ENCODE measurements at regions not wholly inside any gene's neighbourhood (a gene's known extent, or its start where the extent isn't known, plus 50 kb on each side); places are given as distances from the start of the nearest gene placed in this dataset.
"Not testable (repeated sequence)": the region's sequence is repeated elsewhere in the genome, so short reads cannot be mapped to it uniquely, and the experiment has no call there.

GRCh38 chr2:183898641-183899040 lies 699.7 kb upstream of the ZNF804A start:
- no peak for DNase-seq
- intact Hi-C loops (cut with DNase I, micrococcal nuclease) = no loop called here
- ChIA-PET CTCF (interaction anchor here (0.6 kb wide), 1 partner anchor 59 kb away, joined by 3 read pairs; no protein-coding TSS in a partner anchor), POLR2A (no interaction called here)
- H3K27ac Mint-ChIP-seq = no peak overlapping the region
- peaks cover 4% of the 10 kb centered on the region for H3K9me3 Mint-ChIP-seq (ENCODE audit: low read depth)
- no peak overlapping the region for H3K4me3 Mint-ChIP-seq
- H3K27me3 Mint-ChIP-seq = no peaks in the 10 kb centered on the region
- H3K36me3 Mint-ChIP-seq (ENCODE audit: low read depth) = no peaks in the 10 kb centered on the region
- H3K4me1 Mint-ChIP-seq = no peaks in the 10 kb centered on the region
- ATAC-seq = no peak

GRCh38 chr2:183901931-183902330 lies 696.4 kb upstream of the ZNF804A start:
- intact Hi-C loops (cut with DNase I, micrococcal nuclease) = no loop called here
- Mint-ChIP-seq H3K4me3 (no peak overlapping the region), H3K27me3 (no peaks in the 10 kb centered on the region), H3K27ac (no peak overlapping the region), H3K4me1 (no peaks in the 10 kb centered on the region), H3K36me3 (ENCODE audit: low read depth) (no peaks in the 10 kb centered on the region), H3K9me3 (ENCODE audit: low read depth) (peaks cover 9% of the 10 kb centered on the region)
- POLR2A ChIA-PET = interaction anchor here (0.6 kb wide), 1 partner anchor 1895 kb away, joined by 6 read pairs; no protein-coding TSS in a partner anchor
- no peak for ATAC-seq
- DNase-seq = no peak
- CTCF ChIA-PET = no interaction called here

- no peak for ATAC-seq
- ChIA-PET POLR2A (no interaction called here), CTCF (no interaction called here)
- DNase-seq = no peak
- Mint-ChIP-seq H3K9me3 (ENCODE audit: low read depth) (peaks cover 7% of the 10 kb centered on the region), H3K4me3 (no peak overlapping the region), H3K4me1 (no peaks in the 10 kb centered on the region), H3K27ac (no peak overlapping the region), H3K27me3 (no peaks in the 10 kb centered on the region), H3K36me3 (ENCODE audit: low read depth) (no peaks in the 10 kb centered on the region)
- intact Hi-C loops (cut with DNase I, micrococcal nuclease) = no loop called here
Measured at GRCh38 chr2:183903026-183903425, 695.3 kb upstream of the ZNF804A start.

- H3K27me3 Mint-ChIP-seq; H3K36me3 Mint-ChIP-seq (ENCODE audit: low read depth); H3K4me3 Mint-ChIP-seq; H3K27ac Mint-ChIP-seq; ATAC-seq; H3K9me3 Mint-ChIP-seq (ENCODE audit: low read depth); DNase-seq; POLR2A ChIA-PET; intact Hi-C loops (cut with DNase I, micrococcal nuclease); H3K4me1 Mint-ChIP-seq: not testable (repeated sequence)
- CTCF ChIA-PET = interaction anchor here (0.7 kb wide), 1 partner anchor 1678 kb away, joined by 3 read pairs; no protein-coding TSS in a partner anchor
Measured at GRCh38 chr2:183916041-183916440, 682.3 kb upstream of the ZNF804A start.

- H3K9me3 Mint-ChIP-seq (ENCODE audit: low read depth) = peaks cover 3% of the 10 kb centered on the region
- POLR2A ChIA-PET = no interaction called here
- CTCF ChIA-PET = no interaction called here
Measured at GRCh38 chr2:183919167-183919566, 679.2 kb upstream of the ZNF804A start.

GRCh38 chr2:183919926-183920325 lies 678.4 kb upstream of the ZNF804A start:
- Mint-ChIP-seq H3K9me3 (ENCODE audit: low read depth) (peaks cover 3% of the 10 kb centered on the region), H3K4me3 (no peak overlapping the region), H3K36me3 (ENCODE audit: low read depth) (no peaks in the 10 kb centered on the region), H3K27ac (no peak overlapping the region), H3K4me1 (no peaks in the 10 kb centered on the region), H3K27me3 (no peaks in the 10 kb centered on the region)
- ATAC-seq = no peak
- ChIA-PET CTCF (no interaction called here), POLR2A (no interaction called here)
- intact Hi-C loops (cut with DNase I, micrococcal nuclease) = no loop called here
- DNase-seq = no peak

More at GRCh38 chr2:183919167-183919566, 679.2 kb upstream of the ZNF804A start:
- Mint-ChIP-seq H3K36me3 (ENCODE audit: low read depth) (no peaks in the 10 kb centered on the region), H3K27me3 (no peaks in the 10 kb centered on the region), H3K27ac (no peak overlapping the region), H3K4me1 (no peaks in the 10 kb centered on the region), H3K4me3 (no peak overlapping the region)
- ATAC-seq (no peak), DNase-seq (no peak)
- intact Hi-C loops (cut with DNase I, micrococcal nuclease) = no loop called here

GRCh38 chr2:183925281-183925680 lies 673.0 kb upstream of the ZNF804A start:
- no peaks in the 10 kb centered on the region for H3K4me1 Mint-ChIP-seq
- ChIA-PET POLR2A (no interaction called here), CTCF (no interaction called here)
- H3K9me3 Mint-ChIP-seq (ENCODE audit: low read depth) = peaks cover 6% of the 10 kb centered on the region
- intact Hi-C loops (cut with DNase I, micrococcal nuclease) = no loop called here
- no peaks in the 10 kb centered on the region for H3K27me3 Mint-ChIP-seq
- no peaks in the 10 kb centered on the region for H3K36me3 Mint-ChIP-seq (ENCODE audit: low read depth)
- H3K4me3 Mint-ChIP-seq = no peak overlapping the region
- DNase-seq (no peak), ATAC-seq (no peak)
- no peak overlapping the region for H3K27ac Mint-ChIP-seq

- H3K36me3 Mint-ChIP-seq (ENCODE audit: low read depth) = no peaks in the 10 kb centered on the region
- H3K27me3 Mint-ChIP-seq = no peaks in the 10 kb centered on the region
- ATAC-seq (no peak), DNase-seq (no peak)
- H3K4me3 Mint-ChIP-seq = no peak overlapping the region
- H3K9me3 Mint-ChIP-seq (ENCODE audit: low read depth) = peaks cover 6% of the 10 kb centered on the region
- no peak overlapping the region for H3K27ac Mint-ChIP-seq
- POLR2A ChIA-PET = no interaction called here
- no peaks in the 10 kb centered on the region for H3K4me1 Mint-ChIP-seq
- intact Hi-C loops (cut with DNase I, micrococcal nuclease) = no loop called here
- CTCF ChIA-PET = no interaction called here
Measured at GRCh38 chr2:183926433-183926832, 671.9 kb upstream of the ZNF804A start.

- no peaks in the 10 kb centered on the region for H3K36me3 Mint-ChIP-seq (ENCODE audit: low read depth)
- no peaks in the 10 kb centered on the region for H3K27me3 Mint-ChIP-seq
- DNase-seq (no peak), ATAC-seq (no peak)
- CTCF ChIA-PET = no interaction called here
- POLR2A ChIA-PET = no interaction called here
- intact Hi-C loops (cut with DNase I, micrococcal nuclease) = no loop called here
- no peaks in the 10 kb centered on the region for H3K4me1 Mint-ChIP-seq
- peaks cover 8% of the 10 kb centered on the region for H3K9me3 Mint-ChIP-seq (ENCODE audit: low read depth)
- no peak overlapping the region for H3K27ac Mint-ChIP-seq
- H3K4me3 Mint-ChIP-seq = no peak overlapping the region
Measured at GRCh38 chr2:183927406-183928325, 670.7 kb upstream of the ZNF804A start.

GRCh38 chr2:183935005-183935404 lies 663.3 kb upstream of the ZNF804A start:
- intact Hi-C loops (cut with DNase I, micrococcal nuclease) = no loop called here
- Mint-ChIP-seq H3K4me3 (no peak overlapping the region), H3K4me1 (no peaks in the 10 kb centered on the region), H3K27me3 (no peaks in the 10 kb centered on the region), H3K36me3 (ENCODE audit: low read depth) (no peaks in the 10 kb centered on the region), H3K9me3 (ENCODE audit: low read depth) (peaks cover 18% of the 10 kb centered on the region), H3K27ac (no peak overlapping the region)
- ChIA-PET POLR2A (no interaction called here), CTCF (no interaction called here)
- DNase-seq (no peak), ATAC-seq (no peak)

GRCh38 chr2:183937220-183937619 lies 661.1 kb upstream of the ZNF804A start:
- Mint-ChIP-seq H3K4me3 (no peak overlapping the region), H3K27ac (no peak overlapping the region), H3K36me3 (ENCODE audit: low read depth) (no peaks in the 10 kb centered on the region), H3K4me1 (no peaks in the 10 kb centered on the region), H3K27me3 (no peaks in the 10 kb centered on the region), H3K9me3 (ENCODE audit: low read depth) (peaks cover 16% of the 10 kb centered on the region)
- ATAC-seq (no peak), DNase-seq (no peak)
- ChIA-PET POLR2A (no interaction called here), CTCF (no interaction called here)
- intact Hi-C loops (cut with DNase I, micrococcal nuclease) = no loop called here

- POLR2A ChIA-PET = no interaction called here
- H3K27me3 Mint-ChIP-seq = no peaks in the 10 kb centered on the region
- no peak for DNase-seq
- intact Hi-C loops (cut with DNase I, micrococcal nuclease) = no loop called here
- ATAC-seq = no peak
- no peaks in the 10 kb centered on the region for H3K4me1 Mint-ChIP-seq
- H3K9me3 Mint-ChIP-seq (ENCODE audit: low read depth) = peaks cover 3% of the 10 kb centered on the region
- CTCF ChIA-PET = interaction anchor here (0.6 to 1.6 kb wide), 2 partner anchors 13 to 184 kb away, joined by 4 read pairs; no protein-coding TSS in a partner anchor
- H3K4me3 Mint-ChIP-seq = no peak overlapping the region
- H3K27ac Mint-ChIP-seq = no peak overlapping the region
- H3K36me3 Mint-ChIP-seq (ENCODE audit: low read depth) = no peaks in the 10 kb centered on the region
Measured at GRCh38 chr2:183946193-183946592, 652.1 kb upstream of the ZNF804A start.

All from activated CD4-positive, alpha-beta T cell treated with anti-CD3 and anti-CD28 coated beads for 36 hours (primary cell).